SK-N-MC (cell line): ENCODE measurements at regions not wholly inside any gene's neighbourhood (a gene's known extent, or its start where the extent isn't known, plus 50 kb on each side); places are given as distances from the start of the nearest gene placed in this dataset.

Experiments used
- EZH2 ChIP-seq: fragments of 200-600 bp; sonication (generic); IDR thresholded peaks from one replicate; pipeline ENCODE4 v1.6.1; 2017; ENCODE audit warnings: antibody characterized with exemption
- POLR2AphosphoS5 ChIP-seq: IDR thresholded peaks from 2 replicates; pipeline ENCODE4 v1.6.1; 2012; ENCODE audit warnings: mild to moderate bottlenecking, low read depth, low read length, borderline replicate concordance

GRCh38 chr2:66306483-66306882 is 128.4 kb upstream of the MEIS1 start:
- no peak for TF ChIP-seq EZH2
- no peak for TF ChIP-seq POLR2AphosphoS5
